ENCODE measurements at regions not wholly inside any gene's neighbourhood (a gene's known extent, or its start where the extent isn't known, plus 50 kb on each side); places are given as distances from the start of the nearest gene placed in this dataset.

GRCh38 chr2:66962716-66963115 lies 434.4 kb upstream of the ETAA1 start:
- no peak for DNase-seq (ENCODE audit: low spot score)

- no peak for DNase-seq (ENCODE audit: low spot score)
Measured at GRCh38 chr2:66966631-66967030, 430.5 kb upstream of the ETAA1 start.

- no peak for DNase-seq (ENCODE audit: low spot score)
Measured at GRCh38 chr2:66968946-66969345, 428.2 kb upstream of the ETAA1 start.

GRCh38 chr2:66981074-66981473 lies 416.1 kb upstream of the ETAA1 start:
- DNase-seq (ENCODE audit: low spot score): no peak

GRCh38 chr2:66982766-66983165 lies 414.4 kb upstream of the ETAA1 start:
- no peak for DNase-seq (ENCODE audit: low spot score)

GRCh38 chr2:66984864-66985263 lies 412.3 kb upstream of the ETAA1 start:
- DNase-seq (ENCODE audit: low spot score): no peak

GRCh38 chr2:66985906-66986305 lies 411.2 kb upstream of the ETAA1 start:
- DNase-seq (ENCODE audit: low spot score): no peak

GRCh38 chr2:66987733-66988132 lies 409.4 kb upstream of the ETAA1 start:
- DNase-seq (ENCODE audit: low spot score): no peak

GRCh38 chr2:66994654-66995053 lies 402.5 kb upstream of the ETAA1 start:
- no peak for DNase-seq (ENCODE audit: low spot score)

- DNase-seq (ENCODE audit: low spot score): no peak
Measured at GRCh38 chr2:66995636-66996035, 401.5 kb upstream of the ETAA1 start.

- DNase-seq (ENCODE audit: low spot score): no peak
Measured at GRCh38 chr2:67002618-67003371, 394.3 kb upstream of the ETAA1 start.

- no peak for DNase-seq (ENCODE audit: low spot score)
Measured at GRCh38 chr2:67006373-67006960, 390.7 kb upstream of the ETAA1 start.

GRCh38 chr2:67008155-67008554 lies 389.0 kb upstream of the ETAA1 start:
- DNase-seq (ENCODE audit: low spot score): no peak

- no peak for DNase-seq (ENCODE audit: low spot score)
Measured at GRCh38 chr2:67012165-67012564, 385.0 kb upstream of the ETAA1 start.

GRCh38 chr2:67013821-67014220 lies 383.3 kb upstream of the ETAA1 start:
- DNase-seq (ENCODE audit: low spot score): no peak

GRCh38 chr2:67015681-67016080 lies 381.5 kb upstream of the ETAA1 start:
- DNase-seq (ENCODE audit: low spot score): no peak

GRCh38 chr2:67018301-67018700 lies 378.8 kb upstream of the ETAA1 start:
- DNase-seq (ENCODE audit: low spot score): no peak

GRCh38 chr2:67032076-67032475 lies 365.1 kb upstream of the ETAA1 start:
- DNase-seq (ENCODE audit: low spot score): no peak

GRCh38 chr2:67036444-67036843 lies 360.7 kb upstream of the ETAA1 start:
- DNase-seq (ENCODE audit: low spot score): no peak

- peak; percentile 7 for DNase-seq (ENCODE audit: low spot score)
Measured at GRCh38 chr2:67037655-67038054, 359.5 kb upstream of the ETAA1 start.

- no peak for DNase-seq (ENCODE audit: low spot score)
Measured at GRCh38 chr2:67038195-67038594, 358.9 kb upstream of the ETAA1 start.

GRCh38 chr2:67039058-67039457 lies 358.1 kb upstream of the ETAA1 start:
- DNase-seq (ENCODE audit: low spot score): no peak

- no peak for DNase-seq (ENCODE audit: low spot score)
Measured at GRCh38 chr2:67039517-67040103, 357.5 kb upstream of the ETAA1 start.

- no peak for DNase-seq (ENCODE audit: low spot score)
Measured at GRCh38 chr2:67041051-67041450, 356.1 kb upstream of the ETAA1 start.

Data from HuH-7.5 (cell line).